Esophagus muscularis mucosa (tissue), 4 donors: ENCODE measurements at regions not wholly inside any gene's neighbourhood (a gene's known extent, or its start where the extent isn't known, plus 50 kb on each side); places are given as distances from the start of the nearest gene placed in this dataset.

Experiments
- DNase-seq: peaks from one replicate; pipeline ENCODE4 v3.0.0-alpha.2; 2017; ENCODE audit errors: extremely low spot score
- H3K27ac ChIP-seq, 4 donors: fragments of 200-600 bp; sonication (generic); replicated peaks in 1 of 4; 1 replicate in 3 of 4; 2 replicates in 1 of 4; pipeline ENCODE4 v1.5.1; 2016 to 2019; ENCODE audit warnings: mild to moderate bottlenecking in 1 of 4
- H3K27me3 ChIP-seq, 4 donors: fragments of 200-600 bp; sonication (generic); one replicate each; pipeline versions ENCODE4 v1.5.1 to v1.6.0; 2016 to 2019
- H3K36me3 ChIP-seq, 4 donors: fragments of 200-600 bp; sonication (generic); one replicate each; pipeline ENCODE4 v1.5.1; 2016 to 2019
- H3K4me1 ChIP-seq, 4 donors: fragments of 200-600 bp; sonication (generic); one replicate each; pipeline ENCODE4 v1.5.1; 2016 to 2019
- H3K4me3 ChIP-seq, 4 donors: fragments of 200-600 bp; sonication (generic); 1 replicate in 2 of 4; 2 replicates in 2 of 4; pipeline ENCODE4 v1.5.1; 2016 to 2019; ENCODE audit warnings: mild to moderate bottlenecking in 4 of 4, moderate library complexity in 1 of 4
- H3K9me3 ChIP-seq, 4 donors: fragments of 200-600 bp; sonication (generic); 1 replicate in 3 of 4; 2 replicates in 1 of 4; pipeline ENCODE4 v1.5.1; 2016 to 2019
- CTCF ChIP-seq, 3 experiments: fragments of 200-600 bp in 2 of 3; fragments of 450-650 bp in 1 of 3; sonication (generic) in 2 of 3; IDR thresholded peaks; one replicate each; pipeline ENCODE4 v1.5.1; 2017 to 2019; ENCODE audit warnings: antibody characterized with exemption in 3 of 3, mild to moderate bottlenecking in 2 of 3, moderate library complexity in 1 of 3
- EP300 ChIP-seq: sonication (generic); formaldehyde crosslinking; IDR thresholded peaks from one replicate; pipeline ENCODE4 v1.6.1; 2017; ENCODE audit warnings: antibody characterized with exemption
- POLR2A ChIP-seq: fragments of 450-650 bp; IDR thresholded peaks from one replicate; pipeline ENCODE4 v1.6.1; 2017; ENCODE audit warnings: antibody characterized with exemption, moderate library complexity, mild to moderate bottlenecking, low read depth
- POLR2AphosphoS5 ChIP-seq, 2 donors: sonication (generic); formaldehyde crosslinking; IDR thresholded peaks; one replicate each; pipeline ENCODE4 v1.6.1; 2017; ENCODE audit warnings: antibody characterized with exemption in 2 of 2
- WGBS: methylation state at CpG from one replicate; pipeline ENCODE4 v1.1.5; 2018; 5-methylcytosine and 5-hydroxymethylcytosine counted together
- intact Hi-C: fragments of 100-400 bp; cut with DNase I; formaldehyde crosslinking; loops from one replicate; pipeline ENCODE4 v1.15.1; 2023

GRCh38 chr10:16184096-16184597, 252.7 kb upstream of the PTER start:
- DNase-seq: peak; percentile 57
- no peaks in the 10 kb centered on the region for H3K4me1 ChIP-seq
- H3K9me3 ChIP-seq: no peaks in the 10 kb centered on the region
- no peak overlapping the region for H3K4me3 ChIP-seq
- no peaks in the 10 kb centered on the region for H3K36me3 ChIP-seq
- H3K27me3 ChIP-seq: no peaks in the 10 kb centered on the region
- intact Hi-C loops: no loop called here
- 89% methylated on average over 3 of the region's 3 CpGs for WGBS
- H3K27ac ChIP-seq: no peak overlapping the region
- TF ChIP-seq POLR2AphosphoS5 (IDR thresholded peaks at IDR 0.05) (no peak), EP300 (no peak), POLR2A (no peak), CTCF (IDR thresholded peaks at IDR 0.05) (no peak)

GRCh38 chr10:16184906-16185305, 251.9 kb upstream of the PTER start:
- no peaks in the 10 kb centered on the region for H3K27me3 ChIP-seq
- no peak overlapping the region for H3K4me3 ChIP-seq
- no peak for DNase-seq
- intact Hi-C loops: no loop called here
- WGBS: 67% methylated on average over 2 of the region's 2 CpGs
- TF ChIP-seq CTCF (IDR thresholded peaks at IDR 0.05): no peak
- no peak for TF ChIP-seq EP300
- no peak for TF ChIP-seq POLR2A
- no peaks in the 10 kb centered on the region for H3K36me3 ChIP-seq
- no peaks in the 10 kb centered on the region for H3K9me3 ChIP-seq
- H3K27ac ChIP-seq: no peak overlapping the region
- no peaks in the 10 kb centered on the region for H3K4me1 ChIP-seq

- Histone ChIP-seq H3K9me3 (no peaks in the 10 kb centered on the region), H3K4me3 (no peak overlapping the region)
Measured at GRCh38 chr10:16186564-16186963, 250.2 kb upstream of the PTER start.

GRCh38 chr10:16187161-16187560, 249.6 kb upstream of the PTER start:
- Histone ChIP-seq H3K9me3 (no peaks in the 10 kb centered on the region), H3K36me3 (no peaks in the 10 kb centered on the region), H3K4me1 (no peaks in the 10 kb centered on the region), H3K27me3 (no peaks in the 10 kb centered on the region), H3K27ac (no peak overlapping the region), H3K4me3 (no peak overlapping the region)
- 80% methylated on average over 2 of the region's 2 CpGs for WGBS
- DNase-seq: peak; percentile 90
- no peak for TF ChIP-seq EP300
- no peak for TF ChIP-seq POLR2AphosphoS5 (IDR thresholded peaks at IDR 0.05)
- TF ChIP-seq CTCF (IDR thresholded peaks at IDR 0.05): no peak
- TF ChIP-seq POLR2A: no peak
- intact Hi-C loops: no loop called here

More at GRCh38 chr10:16186564-16186963, 250.2 kb upstream of the PTER start:
- TF ChIP-seq POLR2AphosphoS5 (IDR thresholded peaks at IDR 0.05): no peak
- TF ChIP-seq EP300: no peak
- TF ChIP-seq POLR2A: no peak
- Histone ChIP-seq H3K36me3 (no peaks in the 10 kb centered on the region), H3K4me1 (no peaks in the 10 kb centered on the region), H3K27me3 (no peaks in the 10 kb centered on the region), H3K27ac (no peak overlapping the region)
- peak; percentile 68 for DNase-seq
- intact Hi-C loops: no loop called here
- WGBS: 87% methylated on average over 3 of the region's 3 CpGs

- DNase-seq: peak; percentile 64
- TF ChIP-seq POLR2A (no peak), EP300 (no peak), POLR2AphosphoS5 (IDR thresholded peaks at IDR 0.05) (no peak), CTCF (IDR thresholded peaks at IDR 0.05) (no peak)
- H3K27ac ChIP-seq: no peak overlapping the region
- no peaks in the 10 kb centered on the region for H3K9me3 ChIP-seq
- H3K36me3 ChIP-seq: no peaks in the 10 kb centered on the region
- no peaks in the 10 kb centered on the region for H3K27me3 ChIP-seq
- no peaks in the 10 kb centered on the region for H3K4me1 ChIP-seq
- H3K4me3 ChIP-seq: no peak overlapping the region
- WGBS: 38% methylated on average over 5 of the region's 5 CpGs
- intact Hi-C loops: no loop called here
Measured at GRCh38 chr10:16192337-16192736, 244.5 kb upstream of the PTER start.
